ENCODE measurements at regions not wholly inside any gene's neighbourhood (a gene's known extent, or its start where the extent isn't known, plus 50 kb on each side); places are given as distances from the start of the nearest gene placed in this dataset.

DNA sequence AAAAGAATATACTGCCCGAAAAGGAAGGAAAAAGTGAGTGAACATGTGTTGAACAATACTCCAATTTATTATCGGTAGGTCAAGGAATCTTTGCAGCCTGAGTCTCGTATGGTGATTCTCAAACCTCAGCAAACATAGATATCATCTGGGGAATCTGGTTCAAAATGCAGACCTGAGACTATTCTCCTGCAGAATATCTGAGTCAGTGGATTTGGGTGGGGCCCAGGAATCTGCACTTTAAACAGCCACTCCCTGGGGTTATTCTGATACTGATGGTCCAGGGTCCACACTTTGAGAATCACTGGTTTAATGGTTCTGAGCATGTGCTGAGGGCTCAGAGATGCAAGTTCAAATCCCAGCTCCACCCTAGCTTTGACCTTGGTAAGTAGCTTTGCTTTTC is 53.6 kb upstream of the GRK3 start:
- DNase-seq, result no peak

DNA sequence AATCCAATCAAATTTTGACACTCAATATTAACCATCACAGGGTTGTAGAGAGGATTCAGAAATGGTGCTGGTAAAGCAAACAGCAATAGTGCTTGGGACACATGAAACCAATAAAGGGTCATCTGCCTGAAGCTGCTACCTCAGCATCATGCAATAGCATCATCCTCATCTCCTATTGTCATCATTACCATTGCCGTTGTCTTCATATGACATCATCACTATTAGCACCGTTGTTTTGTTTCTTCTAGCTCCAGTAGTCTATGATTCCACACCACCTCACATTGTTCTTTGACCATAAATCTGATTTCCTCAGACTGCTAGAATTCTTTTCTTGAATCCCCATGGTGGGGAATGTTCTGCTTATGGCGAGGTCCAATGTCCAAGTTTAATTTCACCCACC is 52.8 kb upstream of the GRK3 start:
- no peak for DNase-seq

DNA sequence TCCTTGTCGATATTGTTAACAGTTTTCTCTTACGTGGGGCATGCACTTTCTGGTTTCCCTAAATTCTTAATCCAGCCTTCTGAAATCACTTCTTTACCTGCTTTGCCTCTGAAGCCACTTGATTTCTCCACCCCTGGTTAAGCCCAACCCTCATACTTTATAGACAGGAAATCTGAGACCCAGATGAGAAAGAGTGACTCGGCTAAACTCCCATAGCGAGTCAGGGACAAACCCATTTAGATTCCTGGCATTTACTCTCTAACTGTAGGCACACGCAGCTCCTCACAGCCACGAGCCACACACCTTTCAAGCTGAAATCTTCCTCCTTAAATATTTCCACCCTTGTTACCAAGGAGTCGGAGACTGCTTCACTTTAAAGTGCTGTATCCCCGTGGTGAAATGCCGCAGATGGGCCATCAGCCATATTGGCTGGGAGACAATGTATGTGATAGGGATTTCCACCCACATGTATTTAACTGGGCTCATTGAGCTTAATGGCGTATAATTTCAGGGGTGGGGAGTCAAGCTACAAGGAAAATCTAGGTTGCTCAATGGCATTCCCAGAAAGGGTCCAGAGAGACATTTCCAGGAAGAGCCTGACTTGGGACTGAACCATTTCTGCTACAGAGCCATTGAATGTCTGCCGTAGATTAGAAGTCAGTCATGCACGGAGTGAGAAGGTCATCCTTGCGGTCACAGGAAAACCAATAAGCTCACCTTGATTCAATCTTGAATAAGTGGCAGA is 49.9 kb upstream of the GRK3 start:
- DNase-seq, result no peak

All from anterior cingulate cortex (tissue), 58 donors.